CD4-positive, alpha-beta T cell treated with Interleukin-4 for 1 hour (primary cell): ENCODE measurements at regions not wholly inside any gene's neighbourhood (a gene's known extent, or its start where the extent isn't known, plus 50 kb on each side); places are given as distances from the start of the nearest gene placed in this dataset.
A peak's percentile ranks its signal among the peaks of the same experiment; 100 is the strongest.
"Not testable (repeated sequence)": the region's sequence is repeated elsewhere in the genome, so short reads cannot be mapped to it uniquely, and the experiment has no call there.

Experiments
- DNase-seq, 2 donors: peaks; one replicate each; pipeline ENCODE4 v3.0.0-alpha.2; 2020 to 2022

DNA sequence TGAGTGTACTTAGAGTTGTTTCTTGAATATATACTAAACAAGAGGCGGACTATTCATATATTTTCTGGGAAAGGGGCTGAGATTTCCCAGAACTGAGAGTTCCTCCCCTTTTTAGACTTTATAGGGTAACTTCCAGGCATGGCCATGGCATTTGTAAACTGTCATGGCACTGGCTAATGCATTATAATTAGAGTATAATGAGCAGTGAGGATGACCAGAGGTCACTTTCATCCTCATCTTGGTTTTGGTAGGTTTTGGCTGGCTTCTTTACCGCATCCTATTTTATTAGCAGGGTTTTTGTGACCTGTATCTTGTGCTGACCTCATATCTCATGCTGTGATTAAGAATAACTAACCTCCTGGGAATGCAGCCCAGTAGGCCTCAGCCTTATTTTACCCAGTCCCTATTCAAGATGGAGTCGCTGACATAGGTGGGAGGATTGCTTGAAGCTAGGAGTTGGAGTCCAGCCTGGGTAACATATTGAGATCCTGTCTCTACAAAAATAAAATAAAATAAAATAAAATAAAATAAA lies 91.4 kb downstream of the MOBP start:
- DNase-seq = no peak

DNA sequence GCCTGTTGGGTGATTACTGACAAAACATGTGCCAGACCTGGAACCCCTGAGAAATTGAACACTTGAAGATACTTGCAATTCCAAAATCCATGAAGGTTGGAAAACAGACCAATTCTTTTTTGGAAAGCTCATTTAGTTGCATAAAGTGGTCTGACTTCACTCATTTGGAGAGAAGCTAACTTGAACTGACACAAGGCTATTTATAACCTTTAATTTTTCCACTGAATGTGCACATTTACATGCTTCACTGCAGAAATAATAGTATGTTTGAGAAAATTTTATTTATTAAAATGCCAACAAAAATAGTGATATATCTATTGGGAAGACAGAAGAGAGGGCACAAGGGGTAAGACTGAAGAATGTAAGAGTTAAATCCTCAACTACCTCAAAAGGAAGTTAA lies 92.1 kb downstream of the MOBP start:
- DNase-seq = no peak

- DNase-seq = no peak
These were observed 101.0 kb downstream of the MOBP start for GRCh38 chr3:39568508-39568907.

GRCh38 chr3:39569095-39569494 lies 101.6 kb downstream of the MOBP start:
- DNase-seq = no peak

GRCh38 chr3:39573392-39573791 lies 105.9 kb downstream of the MOBP start:
- no peak for DNase-seq

GRCh38 chr3:39577541-39577940 lies 110.1 kb downstream of the MOBP start:
- DNase-seq = no peak

- not testable (repeated sequence) for DNase-seq
These were observed 118.7 kb downstream of the MOBP start for GRCh38 chr3:39586215-39586614.

DNA sequence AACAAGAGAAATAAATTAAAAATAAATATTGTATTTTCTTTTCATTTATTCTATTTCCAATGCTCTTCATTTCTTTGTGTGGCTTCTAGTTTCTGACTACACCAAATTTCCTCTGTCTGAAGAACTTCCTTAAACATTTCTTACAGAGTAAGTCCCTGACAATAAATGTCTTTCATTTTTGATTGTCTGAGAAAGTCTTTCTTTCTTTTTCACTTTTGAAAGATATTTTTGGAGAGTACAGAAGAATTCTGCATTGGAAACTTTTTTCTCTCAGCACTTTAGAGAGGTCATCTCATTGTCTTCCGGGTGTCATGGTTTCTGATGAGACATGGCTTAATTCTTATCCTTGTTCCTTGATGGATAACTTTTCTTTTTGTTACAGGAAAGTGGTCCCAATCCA lies 119.6 kb downstream of the MOBP start:
- no peak for DNase-seq

- no peak for DNase-seq
These were observed 123.3 kb downstream of the MOBP start for GRCh38 chr3:39590806-39591205.

DNA sequence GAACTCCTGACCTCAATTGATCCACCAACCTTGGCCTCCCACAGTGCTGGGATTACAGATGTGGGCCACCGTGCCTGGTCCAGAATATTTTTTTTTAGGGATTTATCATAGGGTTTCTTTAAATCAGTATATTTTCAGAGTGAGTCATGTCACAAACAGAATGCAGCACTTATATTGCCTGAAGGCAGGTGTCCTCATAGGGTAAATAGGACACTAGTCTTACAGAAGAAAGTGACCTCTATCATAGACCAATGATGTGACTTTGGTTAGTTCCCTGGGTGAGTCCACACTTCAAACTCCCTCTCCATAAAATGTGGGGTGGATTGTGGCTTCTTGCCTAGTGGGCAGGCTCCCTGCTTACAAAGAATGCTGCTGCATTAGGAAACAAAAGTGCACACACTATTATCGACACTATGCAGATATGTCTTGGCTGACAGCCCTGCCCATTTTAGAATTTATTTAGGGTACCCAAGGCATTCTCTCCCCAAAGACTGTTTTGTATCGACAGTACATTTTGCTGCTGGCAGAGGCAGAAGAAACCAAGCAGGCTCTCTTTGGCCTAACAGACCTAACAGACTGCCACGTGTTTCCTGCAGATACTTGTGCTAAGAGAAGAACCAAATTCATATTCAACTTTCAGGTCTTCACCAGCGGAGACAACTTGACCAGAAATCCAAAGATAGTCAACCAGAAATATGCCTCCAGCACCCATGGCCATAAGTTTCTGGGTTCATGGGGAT lies 125.0 kb downstream of the MOBP start:
- no peak for DNase-seq

GRCh38 chr3:39593341-39593740 lies 125.9 kb downstream of the MOBP start:
- DNase-seq = no peak

GRCh38 chr3:39601241-39601640 lies 133.8 kb downstream of the MOBP start:
- no peak for DNase-seq

DNA sequence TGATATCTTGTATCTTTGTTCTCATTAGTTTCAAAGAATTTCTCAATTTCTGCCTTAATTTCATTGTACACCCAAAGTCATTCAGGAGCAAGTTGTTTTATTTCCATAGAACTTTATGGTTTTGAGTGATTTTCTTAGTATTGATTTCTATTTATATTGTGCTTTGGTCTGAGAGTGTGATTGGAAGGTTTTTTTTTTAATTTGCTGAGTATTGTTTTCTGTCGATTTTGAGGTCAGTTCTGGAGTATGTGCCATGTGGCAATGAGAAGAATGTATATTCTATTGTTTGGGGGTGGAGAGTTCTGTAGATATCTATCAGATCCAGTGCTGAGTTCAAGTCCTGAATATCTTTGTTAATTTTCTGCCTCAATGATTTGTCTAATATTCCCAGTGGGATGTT lies 138.4 kb downstream of the MOBP start:
- no peak for DNase-seq

DNA sequence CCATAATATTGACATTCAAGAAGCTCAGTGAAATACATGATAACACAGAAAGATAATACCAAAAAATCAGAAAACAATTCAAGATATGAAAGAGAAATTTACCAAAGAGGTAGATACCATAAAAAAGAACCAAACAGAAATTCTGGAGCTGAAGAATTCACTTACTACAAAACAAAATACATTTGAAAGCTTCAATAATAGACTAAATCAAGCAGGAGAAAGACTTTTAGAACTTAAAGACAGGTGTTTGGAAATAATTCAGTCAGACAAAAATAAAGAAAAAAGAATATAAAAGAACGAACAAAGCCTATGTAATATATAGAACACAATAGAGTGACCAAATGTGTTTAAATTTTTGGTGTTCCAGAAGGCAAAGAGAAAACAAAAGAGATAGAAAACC lies 158.7 kb downstream of the MOBP start:
- DNase-seq = no peak

DNA sequence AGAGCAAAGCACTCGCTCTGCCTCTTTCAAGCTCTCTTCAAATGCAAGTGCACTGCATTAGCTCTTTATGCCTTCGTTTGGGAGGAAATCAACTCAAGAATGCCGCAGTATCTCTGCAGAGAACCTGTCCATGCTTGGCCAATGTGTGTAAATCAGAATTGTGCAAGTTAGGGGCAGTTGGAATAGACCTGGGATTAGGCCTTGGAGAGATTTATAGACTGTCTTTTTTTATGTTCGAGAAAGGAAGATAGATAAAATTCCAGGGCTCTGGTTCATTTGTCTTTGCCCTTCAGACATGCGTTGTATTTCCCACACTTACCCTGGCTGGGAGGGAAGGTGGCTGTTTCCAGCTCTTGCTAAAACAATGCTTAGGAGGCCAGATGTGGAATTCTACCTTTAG lies 163.7 kb downstream of the MOBP start:
- no peak for DNase-seq

- no peak for DNase-seq
These were observed 170.3 kb downstream of the MOBP start for GRCh38 chr3:39637807-39638206.

DNA sequence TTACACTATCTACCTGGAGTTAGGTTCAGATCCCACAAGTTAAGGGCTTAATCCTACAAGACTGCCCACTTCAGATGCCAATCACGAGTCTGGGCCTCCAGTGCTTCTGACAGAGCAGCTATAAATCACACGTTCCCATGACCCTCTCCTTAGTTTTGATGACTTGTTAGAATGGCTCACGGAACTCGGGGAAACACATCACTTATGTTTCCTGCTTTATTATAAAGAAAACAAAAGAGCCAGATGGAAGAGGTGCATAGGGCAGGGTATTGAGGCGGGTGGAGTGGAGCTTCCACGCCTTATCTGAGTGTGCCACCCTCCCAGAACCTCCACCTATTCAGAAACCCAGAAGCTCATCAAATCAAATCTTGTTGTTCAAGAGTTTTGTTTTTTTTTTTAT lies 170.8 kb downstream of the MOBP start:
- no peak for DNase-seq

- peak in 1 of 2 donors; percentile 46 for DNase-seq
These were observed 169.8 kb upstream of the MYRIP start for GRCh38 chr3:39639344-39640236.

DNA sequence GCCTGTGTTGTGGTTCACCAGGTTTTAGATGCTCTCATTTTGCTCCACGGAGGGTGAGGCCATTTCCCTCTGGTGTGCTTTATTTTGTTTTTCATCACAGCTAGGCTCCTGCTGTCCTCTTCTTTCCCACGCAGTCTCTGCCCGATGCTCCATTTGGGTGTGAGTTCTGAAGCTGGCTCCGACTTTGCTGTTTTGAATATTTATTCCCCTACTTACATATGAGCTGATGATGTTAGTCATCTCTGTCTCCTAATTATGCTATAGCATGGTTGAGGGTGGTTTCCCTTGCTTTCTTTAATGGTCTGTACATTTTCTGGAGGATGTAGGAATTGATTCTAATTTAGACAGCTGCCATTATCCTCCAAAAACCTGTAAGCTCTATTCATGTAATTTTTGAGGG lies 168.1 kb upstream of the MYRIP start:
- no peak for DNase-seq

GRCh38 chr3:39644176-39644575 lies 165.2 kb upstream of the MYRIP start:
- no peak for DNase-seq

DNA sequence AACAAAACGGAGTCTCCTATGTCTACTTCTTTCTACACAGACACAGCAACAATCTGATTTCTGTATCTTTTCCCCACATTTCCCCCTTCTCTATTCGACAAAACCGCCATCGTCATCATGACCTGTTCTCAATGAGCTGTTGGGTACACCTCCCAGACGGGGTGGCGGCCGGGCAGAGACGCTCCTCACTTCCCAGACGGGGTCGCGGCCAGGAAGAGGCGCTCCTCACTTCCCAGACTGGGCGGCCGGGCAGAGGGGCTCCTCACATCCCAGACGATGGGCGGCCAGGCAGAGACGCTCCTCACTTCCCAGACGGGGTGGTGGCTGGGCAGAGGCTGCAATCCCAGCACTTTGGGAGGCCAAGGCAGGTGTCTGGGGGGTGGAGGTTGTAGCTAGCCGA lies 158.2 kb upstream of the MYRIP start:
- not testable (repeated sequence) for DNase-seq

DNA sequence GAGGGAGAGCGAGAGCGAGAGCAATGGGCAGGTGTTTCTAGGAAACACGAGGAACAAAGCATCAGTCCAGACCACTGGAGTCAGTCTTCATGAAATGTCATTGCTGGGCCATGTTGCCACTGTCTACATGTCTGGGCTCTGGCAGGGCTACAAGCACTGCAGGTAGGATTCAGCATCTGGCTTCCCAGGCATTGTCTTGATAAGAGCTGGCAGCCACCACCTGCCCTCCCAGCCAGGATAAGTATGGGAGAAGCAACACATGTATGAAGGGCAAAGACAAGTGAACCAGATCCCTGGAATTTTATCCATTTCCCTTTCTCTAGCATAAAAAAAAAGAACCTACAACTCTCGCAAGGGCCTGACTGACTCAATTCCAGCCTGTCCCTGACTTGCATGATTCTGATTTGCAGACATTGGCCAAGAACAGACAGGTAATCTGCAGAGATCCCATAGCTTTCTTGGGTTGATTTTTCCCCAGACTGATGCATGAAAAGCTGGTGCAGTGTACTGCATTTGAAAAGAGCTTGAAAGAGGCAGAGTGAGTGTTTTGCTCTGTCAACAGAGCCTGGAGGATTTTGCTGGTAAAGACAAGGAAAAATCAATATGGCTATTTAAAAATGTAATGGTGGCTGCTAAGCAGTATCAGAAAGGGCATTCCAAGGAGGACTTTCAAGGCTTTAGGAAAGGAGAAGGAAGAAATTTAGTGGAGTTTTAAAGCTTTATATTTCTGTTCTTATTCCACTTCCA lies 157.2 kb upstream of the MYRIP start:
- no peak for DNase-seq

GRCh38 chr3:39655718-39656117 lies 153.7 kb upstream of the MYRIP start:
- not testable (repeated sequence) for DNase-seq
